Ishikawa (cell line): ENCODE measurements at regions not wholly inside any gene's neighbourhood (a gene's known extent, or its start where the extent isn't known, plus 50 kb on each side); places are given as distances from the start of the nearest gene placed in this dataset.

Experiments
- CEBPB ChIP-seq: IDR thresholded peaks from 2 replicates; pipeline ENCODE4 v1.6.1; 2012
- CREB1 ChIP-seq: IDR thresholded peaks from 2 replicates; pipeline ENCODE4 v1.6.1; 2012; ENCODE audit warnings: low read depth
- EP300 ChIP-seq: IDR thresholded peaks from 2 replicates; pipeline ENCODE4 v1.6.1; 2012; ENCODE audit warnings: borderline replicate concordance
- FOXM1 ChIP-seq: IDR thresholded peaks from 2 replicates; pipeline ENCODE4 v1.6.1; 2012; ENCODE audit warnings: low read depth, borderline replicate concordance
- MAX ChIP-seq: IDR thresholded peaks from 2 replicates; pipeline ENCODE4 v1.6.1; 2012
- NFIC ChIP-seq: IDR thresholded peaks from 2 replicates; pipeline ENCODE4 v1.6.1; 2012
- RAD21 ChIP-seq: IDR thresholded peaks from 2 replicates; pipeline ENCODE4 v1.6.1; 2012; ENCODE audit warnings: low read depth
- REST ChIP-seq: IDR thresholded peaks from 2 replicates; pipeline ENCODE4 v1.6.1; 2012; ENCODE audit warnings: low read depth, mild to moderate bottlenecking
- TAF1 ChIP-seq: IDR thresholded peaks from 2 replicates; pipeline ENCODE4 v1.6.1; 2012; ENCODE audit warnings: low read depth, mild to moderate bottlenecking
- TCF12 ChIP-seq: IDR thresholded peaks from 2 replicates; pipeline ENCODE4 v1.6.1; 2012; ENCODE audit warnings: low read depth
- YY1 ChIP-seq: IDR thresholded peaks from 2 replicates; pipeline ENCODE4 v1.6.1; 2012; ENCODE audit warnings: low read depth

- TF ChIP-seq RAD21 (no peak), YY1 (no peak), CREB1 (no peak), TCF12 (no peak), FOXM1 (no peak), NFIC (no peak), EP300 (no peak), TAF1 (no peak), CEBPB (no peak), REST (no peak), MAX (no peak)
These were observed 162.3 kb upstream of the ARHGEF26 start for GRCh38 chr3:153958635-153959595.
